SKM-1 treated with dmso at 0.1 percent for 144 hours (cell line): ENCODE measurements at regions not wholly inside any gene's neighbourhood (a gene's known extent, or its start where the extent isn't known, plus 50 kb on each side); places are given as distances from the start of the nearest gene placed in this dataset.
"Not testable (repeated sequence)": the region's sequence is repeated elsewhere in the genome, so short reads cannot be mapped to it uniquely, and the experiment has no call there.

Experiments used
- DNase-seq: peaks from one replicate; lab custom pipeline; 2025; ENCODE audit not compliant: unreplicated experiment; lab: John Stamatoyannopoulos, UW

DNA sequence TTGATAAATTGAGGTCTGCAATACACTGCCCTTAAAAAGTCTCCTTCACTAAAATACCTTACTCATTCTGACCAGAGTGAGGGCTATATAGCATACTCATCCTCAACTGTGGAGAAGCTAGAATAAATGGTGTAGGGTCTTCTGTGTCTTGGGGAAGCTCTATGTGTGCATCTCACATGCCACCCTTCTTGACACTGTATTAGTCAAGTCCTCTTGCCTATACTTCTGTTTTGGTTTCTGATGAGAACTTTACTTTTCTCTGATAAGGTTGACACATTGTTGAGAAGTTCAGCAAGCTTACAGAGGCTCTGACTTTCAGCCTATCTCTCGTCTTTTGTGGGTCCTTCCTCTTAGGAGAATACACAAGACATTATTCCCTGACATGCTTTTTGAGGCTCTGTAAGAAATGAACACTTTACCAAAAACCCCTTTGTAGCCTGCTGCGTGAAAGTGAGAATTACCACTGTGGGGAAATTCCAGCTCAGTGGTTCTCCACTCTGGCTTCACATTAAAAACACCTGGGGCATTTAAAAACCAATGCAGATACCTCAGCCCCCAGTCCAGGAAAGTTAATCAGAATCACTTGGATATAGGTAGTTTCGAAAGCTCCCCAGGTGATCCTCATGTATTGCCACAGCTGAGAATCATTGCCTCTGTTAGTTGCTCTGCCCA is 372.1 kb upstream of the HS3ST5 start:
- no peak for DNase-seq

GRCh38 chr6:114713690-114714089 is 370.9 kb upstream of the HS3ST5 start:
- DNase-seq = no peak

- DNase-seq = no peak
These were observed 369.4 kb upstream of the HS3ST5 start for GRCh38 chr6:114712129-114712662.

GRCh38 chr6:114707081-114707620 is 364.3 kb upstream of the HS3ST5 start:
- no peak for DNase-seq

GRCh38 chr6:114690625-114691024 is 347.8 kb upstream of the HS3ST5 start:
- DNase-seq = no peak

DNA sequence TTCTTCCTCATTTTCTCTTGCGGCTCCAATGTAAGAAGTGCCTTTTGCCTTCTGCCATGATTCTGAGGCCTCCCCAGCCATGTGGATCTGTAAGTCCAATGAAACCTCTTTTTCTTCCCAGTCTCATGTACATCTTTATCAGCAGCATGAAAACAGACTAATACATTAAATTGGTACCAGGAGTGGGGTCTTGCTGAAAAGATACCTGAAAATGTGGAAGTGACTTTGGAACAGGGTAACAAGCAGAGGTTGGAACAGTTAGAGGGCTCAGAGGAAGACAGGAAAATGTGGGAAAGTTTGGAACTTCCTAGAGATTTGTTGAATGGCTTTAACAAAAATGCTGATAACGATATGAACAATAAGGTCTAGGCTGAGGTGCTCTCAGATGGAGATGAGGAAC is 316.7 kb upstream of the HS3ST5 start:
- no peak for DNase-seq

GRCh38 chr6:114651611-114652010 is 308.8 kb upstream of the HS3ST5 start:
- no peak for DNase-seq

- DNase-seq = no peak
These were observed 308.1 kb upstream of the HS3ST5 start for GRCh38 chr6:114650891-114651290.

DNA sequence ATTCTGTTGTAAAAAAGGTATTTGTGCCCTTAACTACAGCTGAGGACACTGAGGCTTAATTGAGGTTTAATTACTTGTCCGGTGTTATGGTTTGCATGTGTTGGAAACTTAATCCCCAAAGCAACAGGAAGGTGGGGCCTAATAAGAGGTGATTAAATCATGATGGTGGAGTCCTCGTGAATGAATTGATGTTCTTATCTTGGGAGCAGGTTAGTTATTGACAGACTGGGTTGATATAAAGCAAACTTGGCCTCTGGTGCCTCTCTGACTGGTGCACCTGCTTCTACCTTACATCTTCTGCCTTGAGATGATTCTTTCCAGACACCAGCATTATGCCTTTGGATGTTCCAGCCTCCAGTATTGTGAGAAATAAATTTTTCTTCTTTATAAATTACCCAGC is 306.5 kb upstream of the HS3ST5 start:
- no peak for DNase-seq

GRCh38 chr6:114648847-114649246 is 306.0 kb upstream of the HS3ST5 start:
- no peak for DNase-seq

GRCh38 chr6:114638341-114638740 is 295.5 kb upstream of the HS3ST5 start:
- DNase-seq = no peak

DNA sequence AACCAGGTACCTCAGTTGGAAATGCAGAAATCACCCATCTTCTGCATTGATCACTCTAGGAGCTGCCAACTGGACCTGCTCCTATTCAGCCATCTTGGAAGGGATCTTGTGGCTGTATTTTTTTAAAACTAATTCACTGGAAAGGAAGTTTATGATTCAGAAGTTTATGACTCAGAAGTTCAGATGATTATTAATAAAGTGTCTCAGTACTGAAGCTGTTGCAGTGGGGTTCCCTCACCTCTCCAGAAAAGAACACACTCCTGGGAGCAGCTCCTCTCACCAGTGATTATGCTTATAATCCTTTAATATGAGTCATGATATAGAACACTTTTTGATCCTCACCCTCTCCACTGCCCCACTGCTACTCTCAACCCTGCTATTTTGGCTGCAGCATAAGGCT is 291.2 kb upstream of the HS3ST5 start:
- DNase-seq = no peak

- not testable (repeated sequence) for DNase-seq
These were observed 283.4 kb upstream of the HS3ST5 start for GRCh38 chr6:114626226-114626625.

DNA sequence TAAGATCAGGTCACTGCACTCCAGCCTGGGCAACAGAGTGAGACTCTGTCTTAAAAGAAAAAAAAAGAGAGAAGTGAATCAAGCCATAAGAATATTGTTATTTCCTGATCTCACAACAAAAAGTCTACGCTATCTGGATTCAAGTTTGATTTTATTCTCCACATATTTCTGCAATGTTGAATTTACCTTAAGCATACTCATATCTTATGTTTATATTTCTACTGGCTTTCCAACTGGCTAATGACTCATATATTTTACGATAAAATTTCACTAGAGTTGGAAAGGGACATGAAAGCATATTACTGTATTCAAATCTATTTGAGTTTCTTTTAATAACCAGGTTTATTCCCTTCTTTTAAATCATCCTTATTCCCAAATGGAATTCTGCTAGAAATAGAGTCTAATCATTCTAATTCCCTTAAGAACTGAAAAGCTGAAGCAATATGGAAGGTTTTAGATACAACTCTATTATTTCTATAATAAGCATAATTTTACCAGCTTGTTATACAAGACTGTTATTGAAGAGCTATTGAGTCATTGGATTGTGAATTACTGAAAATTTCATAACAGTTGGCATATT is 276.9 kb upstream of the HS3ST5 start:
- no peak for DNase-seq

DNA sequence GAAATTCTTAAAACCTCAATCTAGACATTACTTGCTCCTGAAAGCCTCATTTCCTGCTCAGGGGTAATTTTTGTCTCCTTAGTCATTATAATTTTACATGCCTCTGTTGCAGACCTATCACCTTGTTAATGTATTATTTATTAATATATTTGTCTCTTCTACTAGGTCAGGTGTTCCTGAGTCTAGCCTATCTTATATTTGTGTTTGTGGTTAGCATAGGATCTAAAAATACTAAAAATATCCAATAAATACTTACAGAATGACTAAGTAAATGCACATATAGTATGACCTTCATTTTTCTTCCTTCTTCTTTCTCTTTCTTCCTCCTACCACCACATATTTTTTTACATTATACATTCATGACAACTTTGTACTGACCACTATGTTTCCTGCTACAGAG is 268.9 kb upstream of the HS3ST5 start:
- no peak for DNase-seq

- DNase-seq = no peak
These were observed 265.3 kb upstream of the HS3ST5 start for GRCh38 chr6:114608091-114608490.

- DNase-seq = no peak
These were observed 262.8 kb upstream of the HS3ST5 start for GRCh38 chr6:114605656-114606055.

DNA sequence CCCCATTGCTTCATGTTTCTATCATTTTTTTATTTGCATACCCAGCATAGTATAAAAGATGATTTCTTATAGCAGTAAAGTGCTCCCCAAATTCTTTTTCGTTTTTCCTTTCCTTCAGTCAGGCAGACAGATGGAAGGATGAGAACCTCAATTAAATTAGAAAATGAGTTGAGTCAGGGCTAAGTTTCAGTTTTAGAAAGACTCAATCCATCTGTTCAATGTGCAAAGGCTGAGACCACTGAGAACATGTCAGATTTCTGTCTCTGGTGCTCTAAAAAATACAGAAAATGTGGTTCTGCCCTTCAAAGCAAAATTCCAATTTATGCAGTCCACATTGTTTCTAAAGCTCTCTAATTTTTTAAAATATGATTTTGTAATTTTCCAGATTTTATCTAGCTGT is 257.6 kb upstream of the HS3ST5 start:
- no peak for DNase-seq

DNA sequence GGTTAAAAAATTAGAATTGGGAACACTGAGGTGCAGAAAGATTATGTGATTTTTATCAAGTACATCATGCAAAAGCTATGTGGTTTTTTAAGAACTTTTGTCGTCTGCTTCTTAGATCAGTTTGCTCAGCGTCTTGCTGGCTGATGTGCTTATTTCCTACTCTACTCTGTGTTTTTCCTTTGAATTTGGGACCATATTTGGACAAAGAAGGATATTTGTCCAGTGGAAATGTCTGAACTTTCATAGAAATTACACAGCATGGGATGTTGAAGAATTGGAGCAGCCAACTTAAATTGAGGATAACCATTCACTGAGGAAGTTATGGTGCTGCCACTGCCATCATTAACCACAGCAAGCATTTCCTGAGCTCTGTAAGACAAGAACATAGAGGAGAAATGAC is 252.8 kb upstream of the HS3ST5 start:
- no peak for DNase-seq

DNA sequence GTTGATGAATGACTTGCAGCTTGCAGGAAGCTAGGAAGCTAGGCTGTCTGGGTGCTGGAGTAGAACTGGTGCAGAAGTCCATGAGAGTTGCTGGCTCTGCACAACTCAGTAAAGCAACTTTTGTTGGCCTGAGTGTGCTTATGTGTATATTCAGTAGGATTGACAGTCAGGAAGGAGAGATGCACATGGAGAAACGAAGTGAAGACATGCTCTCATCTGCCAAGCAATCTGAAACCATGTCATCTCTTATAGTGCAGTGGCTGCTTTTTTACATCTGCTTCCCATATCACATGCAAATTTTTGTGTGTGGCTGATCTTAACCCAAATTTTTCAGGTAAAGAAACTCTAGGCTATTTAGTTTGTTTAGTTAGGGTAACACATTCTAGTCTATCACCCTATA is 252.4 kb upstream of the HS3ST5 start:
- DNase-seq = no peak

- no peak for DNase-seq
These were observed 249.7 kb upstream of the HS3ST5 start for GRCh38 chr6:114592506-114592905.

GRCh38 chr6:114588726-114589125 is 245.9 kb upstream of the HS3ST5 start:
- DNase-seq = no peak

- no peak for DNase-seq
These were observed 243.5 kb upstream of the HS3ST5 start for GRCh38 chr6:114586298-114586697.
